Iris pigment epithelial cell (primary cell): ENCODE measurements at regions not wholly inside any gene's neighbourhood (a gene's known extent, or its start where the extent isn't known, plus 50 kb on each side); places are given as distances from the start of the nearest gene placed in this dataset.
A peak's percentile ranks its signal among the peaks of the same experiment; 100 is the strongest.

Source experiments
- DNase-seq: peaks from one replicate; pipeline ENCODE4 v3.0.0-alpha.2; 2011; ENCODE audit warnings: low read depth

DNA sequence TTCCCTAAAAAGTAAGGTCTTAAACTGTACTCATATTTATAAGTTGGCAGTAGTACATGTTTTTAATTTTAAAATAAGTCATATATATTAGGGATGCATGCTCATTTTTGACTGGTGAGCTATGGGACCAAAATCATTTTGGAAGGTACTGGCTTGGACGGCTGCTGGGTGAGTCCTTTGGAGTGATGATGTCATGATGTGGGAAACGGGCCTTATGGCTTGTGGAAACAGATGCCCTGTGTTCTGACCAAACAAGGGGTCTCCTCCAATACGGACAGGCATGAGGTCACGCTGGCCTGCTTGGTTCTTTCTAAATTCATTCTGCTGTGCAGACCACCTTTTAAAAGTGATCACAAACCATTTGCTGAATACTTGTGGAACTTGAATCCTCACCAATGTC lies 109.2 kb upstream of the MGAT5 start:
- no peak for DNase-seq

DNA sequence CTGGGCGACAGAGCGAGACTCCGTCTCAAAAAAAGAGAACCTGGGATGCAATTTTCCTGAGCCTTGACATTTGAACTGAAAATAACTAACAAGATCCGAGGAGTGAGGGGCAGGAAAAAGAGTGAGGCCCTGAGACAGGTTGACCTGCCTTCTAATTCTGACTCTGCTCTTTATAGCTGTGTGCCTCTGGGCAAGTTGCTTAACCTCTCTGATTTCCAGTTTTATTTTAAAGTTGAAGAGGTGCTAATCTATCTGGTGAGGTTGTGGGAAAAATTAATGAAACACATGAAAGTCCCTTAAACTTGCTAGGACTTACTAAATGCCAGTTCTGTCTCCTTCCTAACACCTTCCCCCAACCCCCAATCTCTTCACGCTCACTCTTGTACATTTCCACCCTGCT lies 108.4 kb upstream of the MGAT5 start:
- no peak for DNase-seq

DNA sequence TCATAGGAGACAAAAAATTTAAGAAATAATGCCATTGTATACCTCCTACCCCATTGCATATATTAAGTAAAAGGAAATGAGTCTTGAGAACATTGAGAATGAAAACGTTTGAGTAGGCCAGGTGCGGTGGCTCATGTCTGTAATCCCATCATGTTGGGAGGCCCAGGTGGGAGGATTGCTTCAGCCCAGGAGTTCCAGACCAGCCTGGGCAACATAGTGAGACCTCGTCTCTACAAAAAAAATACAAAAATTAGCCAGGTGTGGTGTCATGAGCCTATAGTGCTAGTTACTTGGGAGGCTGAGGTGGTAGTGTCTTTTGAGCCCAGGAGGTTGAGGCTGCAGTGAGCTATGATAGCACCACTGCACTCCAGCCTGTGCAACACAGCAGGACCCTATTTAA lies 107.7 kb upstream of the MGAT5 start:
- no peak for DNase-seq

DNA sequence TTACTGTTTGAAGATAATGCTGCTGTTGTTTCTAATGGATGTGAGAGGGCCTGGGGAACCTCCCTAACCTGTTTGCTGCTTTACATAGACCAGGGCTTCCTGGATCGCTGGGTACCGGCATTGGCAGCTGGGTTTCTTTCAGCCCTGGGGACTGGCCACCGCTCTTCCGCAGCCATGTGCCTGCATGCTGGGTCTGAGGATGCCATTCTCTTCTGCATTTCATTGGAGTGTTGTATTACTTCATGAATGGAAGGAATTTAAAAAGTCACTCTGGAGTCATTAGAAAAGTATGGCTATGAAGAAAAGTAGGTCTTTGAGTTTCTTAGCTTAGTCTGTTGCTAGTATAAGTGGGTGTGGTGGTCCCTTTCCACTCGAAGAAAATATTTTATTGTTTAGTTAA lies 107.3 kb upstream of the MGAT5 start:
- DNase-seq: peak; percentile 68

DNA sequence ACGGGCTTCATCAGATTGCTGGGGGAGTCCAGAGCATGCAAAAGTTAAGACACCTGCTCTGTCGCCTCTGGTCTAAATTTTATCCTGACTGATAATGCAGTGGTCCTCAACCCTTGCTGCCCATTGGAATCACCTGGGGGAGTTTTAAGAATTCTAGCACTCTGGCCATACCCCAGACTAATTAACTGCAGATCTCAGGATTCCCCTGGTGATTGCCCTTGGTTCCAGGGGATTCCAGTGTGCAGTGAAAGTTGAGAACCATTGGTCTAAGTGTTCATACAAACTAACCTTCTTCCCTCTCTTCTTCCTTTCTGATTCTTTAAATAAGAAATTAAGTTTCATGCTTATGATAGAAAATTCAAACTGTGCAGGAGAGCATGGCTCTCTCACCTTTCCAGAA lies 105.7 kb upstream of the MGAT5 start:
- DNase-seq: no peak

DNA sequence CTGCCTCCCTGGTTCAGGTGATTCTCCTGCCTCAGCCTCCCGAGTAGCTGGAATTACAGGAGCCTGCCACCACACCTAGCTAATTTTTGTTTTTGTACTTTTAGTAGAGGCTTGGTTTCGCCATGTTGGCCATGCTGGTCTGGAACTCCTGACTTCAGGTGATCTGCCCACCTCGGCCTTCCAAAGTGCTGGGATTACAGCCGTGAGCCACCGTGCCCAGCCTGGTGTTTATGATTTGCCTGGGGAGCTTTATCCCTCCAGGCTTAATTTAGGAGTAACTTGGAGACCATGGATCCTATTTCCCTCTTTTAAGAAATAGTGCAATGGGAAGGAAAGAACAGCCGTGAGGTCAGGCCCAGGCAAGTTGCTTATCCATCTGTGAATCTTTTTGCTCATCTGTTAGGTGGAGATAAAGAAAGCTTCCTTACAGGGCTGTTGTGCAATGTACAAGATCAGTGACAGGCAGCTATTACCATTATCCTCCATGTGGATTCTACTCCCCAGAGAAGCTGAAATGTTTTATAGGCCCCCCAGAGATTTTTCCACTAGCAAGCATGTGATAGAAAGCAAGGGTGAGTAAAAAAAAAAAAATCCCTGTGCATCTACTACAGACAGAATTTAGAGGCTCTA lies 104.9 kb upstream of the MGAT5 start:
- peak; percentile 62 for DNase-seq

DNA sequence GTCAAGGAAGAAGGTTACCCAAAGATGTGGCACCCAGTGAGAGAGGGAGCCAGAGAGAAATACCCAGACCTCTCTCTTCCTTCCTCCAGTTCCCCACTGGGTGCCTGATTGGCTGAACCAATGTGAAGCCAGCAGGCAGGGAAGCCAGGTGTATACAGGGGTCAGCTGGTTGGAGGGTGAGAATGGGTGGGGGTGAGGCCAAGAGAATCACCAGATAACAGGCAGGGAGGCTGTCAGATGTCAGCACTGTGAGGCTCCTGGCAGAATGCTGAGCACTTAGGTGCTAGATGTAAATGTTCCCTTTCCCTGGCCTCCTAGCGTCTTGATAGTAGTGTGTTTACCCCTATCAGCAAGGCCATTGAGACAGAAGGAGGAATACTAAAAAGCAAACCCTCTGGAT lies 104.0 kb upstream of the MGAT5 start:
- no peak for DNase-seq

DNA sequence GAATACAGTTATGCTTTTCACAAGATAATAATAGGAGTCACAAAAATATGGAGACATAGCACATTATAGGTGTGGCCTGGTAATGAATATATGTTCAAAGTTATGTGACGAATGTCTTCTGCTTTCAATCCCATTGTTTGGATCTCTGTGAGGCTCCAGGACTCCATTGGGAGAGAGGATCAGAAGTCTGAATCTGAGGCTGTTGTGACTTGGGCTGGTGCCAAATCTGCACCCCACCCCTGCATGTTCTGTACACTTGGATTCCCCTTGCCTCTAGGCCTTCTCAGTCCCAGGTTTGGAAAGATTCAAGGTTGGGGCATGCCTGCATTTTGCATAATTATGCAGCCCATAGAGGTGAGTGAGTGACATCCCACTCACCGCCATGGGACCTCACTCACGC lies 103.1 kb upstream of the MGAT5 start:
- no peak for DNase-seq

DNA sequence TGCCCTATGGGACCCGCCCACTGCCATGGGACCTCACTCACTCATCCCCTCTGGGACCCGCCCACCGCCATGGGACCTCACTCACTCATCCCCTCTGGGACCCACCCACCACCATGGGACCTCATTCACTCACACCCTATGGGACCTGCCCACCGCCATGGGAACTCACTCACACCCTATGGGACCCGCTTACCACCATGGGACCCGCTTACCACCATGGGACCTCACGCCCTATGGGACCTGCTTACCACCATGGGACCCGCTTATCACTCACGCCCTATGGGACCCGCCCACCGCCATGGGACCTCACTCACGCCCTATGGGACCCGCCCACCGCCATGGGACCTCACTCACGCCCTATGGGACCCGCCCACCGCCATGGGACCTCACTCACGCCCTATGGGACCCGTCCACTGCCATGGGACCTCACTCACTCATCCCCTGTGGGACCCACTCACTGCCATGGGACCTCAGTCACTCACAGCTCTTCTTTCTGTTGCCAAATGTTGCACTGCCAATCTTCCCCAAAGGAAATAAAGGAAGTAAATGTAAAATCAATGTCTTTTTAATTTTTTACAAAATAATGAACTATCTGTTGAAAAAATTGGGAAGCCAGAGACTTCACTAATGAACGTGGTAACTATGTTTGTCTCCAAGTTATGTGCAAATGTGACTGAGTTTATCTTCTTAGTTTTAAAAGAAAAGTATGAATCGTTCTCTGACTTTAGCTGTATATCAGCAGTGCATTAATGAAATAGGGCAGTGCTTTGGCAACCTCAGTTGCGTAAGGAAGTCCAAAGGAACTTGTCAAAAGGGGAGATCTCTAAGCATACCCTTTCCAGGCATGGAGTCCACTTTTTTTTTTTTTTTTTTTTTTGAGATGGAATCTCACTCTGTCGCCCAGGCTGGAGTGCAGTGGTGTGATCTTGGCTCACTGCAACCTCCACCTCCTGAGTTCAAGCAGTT lies 101.5 kb upstream of the MGAT5 start:
- DNase-seq: no peak

DNA sequence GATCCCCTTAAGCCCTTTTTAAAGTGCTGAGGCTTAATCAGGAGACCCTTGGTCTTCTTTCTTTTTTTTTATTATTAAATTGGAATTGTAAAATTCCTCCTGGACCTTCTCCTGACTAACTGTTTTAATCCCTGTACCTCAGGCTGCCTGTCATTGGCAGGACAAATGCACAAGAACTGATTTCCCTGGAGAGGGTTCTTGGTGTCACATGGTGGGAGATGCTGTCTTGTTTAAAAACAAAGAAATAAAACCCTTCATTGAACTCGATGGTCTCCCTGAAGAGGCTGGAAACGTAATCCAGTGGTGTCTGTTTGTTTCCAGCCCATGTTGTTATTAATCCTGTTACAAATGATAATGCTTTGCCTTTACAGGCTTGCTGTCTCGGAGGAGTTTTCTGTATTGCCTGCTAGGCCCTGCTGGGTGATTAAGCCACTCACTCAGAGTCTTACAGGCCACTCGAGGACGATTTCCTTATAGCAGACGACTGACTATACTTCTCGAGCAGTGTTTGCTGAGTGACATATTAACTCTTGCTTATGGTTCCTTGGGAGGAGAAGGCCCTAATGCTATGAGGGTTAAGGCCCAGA lies 100.5 kb upstream of the MGAT5 start:
- no peak for DNase-seq

DNA sequence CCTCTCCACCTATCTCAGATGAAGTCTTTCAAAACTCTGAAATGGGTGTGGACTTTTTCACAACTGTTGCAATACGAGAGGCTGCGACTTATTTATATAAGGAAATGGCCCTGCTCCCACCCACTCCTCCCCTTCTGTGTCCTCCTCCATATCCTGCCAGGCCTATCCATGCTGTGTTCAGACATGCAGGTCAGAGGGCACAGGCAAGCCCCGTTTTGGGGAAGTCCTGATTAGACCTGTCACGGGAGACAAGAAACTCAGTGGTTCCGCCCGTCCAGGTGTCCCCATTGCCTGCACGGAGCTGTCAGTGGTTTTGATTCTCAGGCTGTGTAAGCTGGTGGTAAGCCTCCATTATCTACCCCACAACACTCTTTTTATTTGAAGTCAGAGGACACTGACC lies 99.6 kb upstream of the MGAT5 start:
- DNase-seq: no peak

DNA sequence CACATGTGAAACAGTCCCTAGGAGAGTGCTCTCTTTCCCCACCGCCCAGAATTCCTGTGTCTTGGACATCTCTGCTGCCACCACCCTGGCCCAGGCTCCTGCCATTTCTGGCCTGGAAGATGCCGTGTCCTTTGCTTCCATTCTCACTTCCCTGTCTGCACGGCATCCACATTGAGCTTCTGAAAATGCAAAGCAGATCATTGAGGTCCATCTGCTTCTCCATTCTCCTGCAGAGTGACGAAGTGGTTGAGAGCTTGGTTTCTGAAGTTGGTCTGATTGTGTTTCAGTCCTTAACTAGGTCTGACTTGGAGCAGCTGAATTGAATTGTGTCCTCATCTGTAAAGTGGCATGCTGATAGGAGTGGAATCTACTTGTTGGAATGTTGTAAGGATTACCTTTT lies 98.7 kb upstream of the MGAT5 start:
- DNase-seq: no peak

DNA sequence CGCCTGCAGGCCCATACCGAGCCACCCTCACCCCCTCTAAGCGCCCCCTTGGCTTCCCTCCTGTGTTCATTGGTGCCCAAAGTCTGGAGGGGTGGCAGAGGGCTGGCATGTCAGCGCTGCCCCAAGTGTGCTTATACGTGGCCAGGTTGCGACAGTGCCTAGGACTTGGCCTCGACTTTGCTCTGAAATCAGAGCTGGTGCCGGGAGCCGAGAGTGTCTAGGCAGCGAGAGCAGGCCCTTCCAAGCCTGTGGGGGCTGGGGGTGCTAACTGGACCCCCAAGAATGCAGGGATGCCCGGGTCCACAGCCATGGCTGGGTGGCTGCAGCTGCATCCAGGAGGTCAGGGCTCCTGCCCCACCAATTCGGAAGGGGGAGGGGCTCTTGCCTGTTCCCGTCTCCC lies 95.6 kb upstream of the MGAT5 start:
- no peak for DNase-seq

DNA sequence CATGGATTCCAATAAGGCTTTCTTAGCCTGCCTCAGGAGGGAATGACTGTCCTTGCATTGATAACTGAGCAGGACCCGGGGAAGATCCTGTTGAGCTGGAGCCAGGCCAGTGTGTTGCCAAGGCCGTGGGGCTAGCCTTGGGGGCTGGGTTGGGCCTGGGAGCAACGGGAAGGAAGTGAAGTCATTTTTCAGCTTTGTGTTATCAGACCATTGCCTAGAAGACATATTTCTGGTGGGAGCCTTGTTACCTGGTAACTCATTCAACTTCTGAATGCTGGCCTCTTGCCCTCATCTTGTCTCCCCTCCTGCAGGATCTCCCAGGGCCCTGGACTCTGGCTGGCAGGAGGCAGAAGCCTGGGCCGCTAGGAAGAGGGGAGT lies 92.7 kb upstream of the MGAT5 start:
- DNase-seq: peak; percentile 36

DNA sequence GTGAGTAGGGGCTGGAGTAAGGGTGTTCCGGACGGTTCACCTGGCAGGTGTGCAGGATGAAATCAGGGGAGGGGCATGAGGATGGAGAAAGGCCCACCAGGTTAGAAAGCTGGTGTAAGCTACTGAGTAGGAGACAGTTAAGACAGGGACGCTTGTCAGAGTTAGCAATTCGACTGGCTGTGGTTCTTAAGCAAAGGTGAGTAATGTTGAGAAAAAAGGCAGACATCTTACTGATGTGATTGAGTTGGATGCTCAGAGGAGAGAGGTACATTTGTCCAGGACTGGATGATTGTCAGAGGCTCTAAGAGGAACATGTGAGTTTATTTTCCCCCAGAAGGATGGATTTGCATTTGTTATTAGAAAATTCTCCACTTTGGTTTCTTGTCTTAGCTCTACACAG lies 90.5 kb upstream of the MGAT5 start:
- DNase-seq: no peak

DNA sequence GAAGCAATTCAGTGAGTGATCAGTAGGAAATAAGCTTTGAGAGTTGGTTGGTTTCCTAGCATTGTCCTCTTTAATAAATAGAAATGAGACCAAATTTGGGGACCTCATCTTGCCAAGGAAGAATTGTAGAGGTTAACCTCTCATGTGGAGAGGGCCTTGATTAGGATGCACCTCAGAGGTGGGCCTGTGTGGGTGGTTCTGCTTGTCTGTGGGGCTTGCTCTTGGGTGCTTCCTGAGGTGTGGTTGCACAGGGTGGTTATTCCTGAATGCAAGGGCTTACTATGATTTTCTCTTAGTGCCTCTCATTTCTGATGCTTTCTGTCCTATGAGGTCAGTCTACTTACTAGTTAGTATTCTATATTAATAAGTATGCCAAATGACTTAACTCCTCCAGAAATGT lies 89.6 kb upstream of the MGAT5 start:
- DNase-seq: no peak

DNA sequence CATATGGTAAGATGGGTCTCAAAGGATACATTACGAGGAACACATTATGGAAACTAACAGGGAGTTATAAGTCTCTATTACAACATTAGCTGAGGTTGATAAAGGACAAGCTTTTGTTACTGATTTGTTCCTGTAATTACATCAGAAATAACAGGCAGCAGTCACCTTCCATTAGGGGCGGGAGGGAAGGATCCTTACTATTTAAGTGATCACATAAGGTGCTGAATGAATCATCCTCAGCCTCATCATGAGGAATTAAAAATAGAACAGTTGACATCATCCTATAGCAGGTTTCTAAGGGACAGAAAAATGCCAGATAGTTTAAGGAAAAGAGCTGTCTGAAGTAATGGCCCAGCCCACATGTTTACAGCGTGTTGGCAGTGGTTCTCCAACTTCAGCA lies 86.9 kb upstream of the MGAT5 start:
- DNase-seq: peak; percentile 39

DNA sequence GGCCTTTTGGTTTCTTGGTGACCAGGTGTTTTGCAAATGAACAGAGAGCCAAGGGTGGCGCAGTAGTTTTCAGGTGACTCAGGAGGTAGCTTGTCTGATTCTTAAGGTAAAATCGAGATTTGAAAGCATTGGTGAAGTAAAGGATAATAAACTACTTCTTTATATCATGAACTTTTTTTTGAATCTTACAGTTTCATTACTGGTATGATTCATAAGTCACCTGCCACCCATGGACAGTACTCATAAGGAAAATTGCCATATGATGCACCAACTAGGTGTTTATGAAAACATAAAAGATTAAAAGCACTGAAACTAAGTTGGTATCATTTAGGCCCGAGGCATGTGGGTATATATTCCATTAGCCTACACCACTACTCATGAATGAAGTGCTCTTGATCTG lies 84.1 kb upstream of the MGAT5 start:
- DNase-seq: no peak

DNA sequence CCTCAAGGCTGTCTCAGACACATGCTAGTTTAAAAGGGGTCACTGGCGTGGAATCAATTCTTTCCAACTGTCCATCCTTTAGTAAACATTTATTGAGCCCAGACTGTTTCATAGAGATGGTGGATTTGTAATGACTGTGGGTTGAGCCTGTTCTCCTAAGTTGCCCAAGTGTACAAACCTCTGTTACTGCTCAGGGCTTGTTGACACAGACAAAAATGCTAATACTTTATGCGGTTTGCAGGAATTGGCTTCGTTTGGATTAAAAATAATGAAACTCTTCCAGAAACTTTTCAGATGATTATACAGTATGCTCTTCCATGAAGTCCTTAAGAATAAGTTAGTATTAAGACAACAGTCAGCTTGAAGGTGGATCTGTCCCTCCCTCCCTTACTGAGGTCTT lies 83.6 kb upstream of the MGAT5 start:
- peak; percentile 66 for DNase-seq

DNA sequence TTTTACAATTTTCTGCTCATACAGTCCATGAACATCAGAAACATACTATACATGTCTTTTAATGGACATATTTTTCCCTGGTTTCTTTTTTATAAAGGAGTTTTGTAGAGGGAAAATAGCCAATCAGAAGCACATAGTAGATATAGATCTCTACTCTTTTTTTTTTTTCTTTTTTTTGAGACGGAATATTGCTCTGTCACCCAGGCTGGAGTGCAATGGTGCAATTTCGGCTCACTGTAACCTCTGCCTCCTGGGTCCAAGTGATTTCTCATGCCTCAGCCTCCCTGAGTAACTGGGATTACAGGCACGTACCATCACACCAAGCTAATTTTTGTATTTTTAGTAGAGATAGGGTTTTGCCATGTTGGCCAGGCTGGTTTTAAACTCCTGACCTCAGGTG lies 83.2 kb upstream of the MGAT5 start:
- no peak for DNase-seq

DNA sequence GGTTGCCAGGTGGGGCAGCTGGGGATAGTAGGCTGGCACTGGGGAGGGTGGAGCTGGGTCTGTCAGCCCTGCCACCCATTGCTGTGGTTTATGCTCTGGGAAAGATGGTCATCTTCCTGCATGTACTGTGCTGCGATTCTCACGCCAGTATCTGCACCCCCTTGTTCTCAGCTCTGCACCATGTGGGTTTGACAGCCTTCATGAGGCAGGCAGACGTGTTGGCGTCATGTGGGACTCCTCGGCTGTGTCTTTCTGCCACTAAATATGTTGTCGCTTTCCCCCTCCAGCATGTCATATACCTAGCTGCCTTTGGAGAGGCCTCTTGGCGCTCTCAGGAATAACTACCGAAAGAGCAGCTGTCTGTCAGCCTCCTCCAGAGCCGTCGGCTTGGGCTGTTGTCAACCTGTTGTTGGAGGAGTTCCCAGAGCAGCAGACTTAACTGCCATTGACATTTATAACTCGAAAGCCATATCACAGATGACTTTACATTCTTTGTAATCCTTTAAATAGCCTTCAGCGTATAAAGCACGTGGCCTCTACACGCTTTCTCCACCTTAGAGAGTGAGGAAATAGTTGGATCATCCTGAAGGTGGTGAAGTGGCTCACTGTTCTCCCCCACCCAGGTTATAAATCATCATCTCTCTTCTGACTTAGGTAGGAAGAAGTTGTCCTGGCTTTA lies 80.4 kb upstream of the MGAT5 start:
- no peak for DNase-seq

DNA sequence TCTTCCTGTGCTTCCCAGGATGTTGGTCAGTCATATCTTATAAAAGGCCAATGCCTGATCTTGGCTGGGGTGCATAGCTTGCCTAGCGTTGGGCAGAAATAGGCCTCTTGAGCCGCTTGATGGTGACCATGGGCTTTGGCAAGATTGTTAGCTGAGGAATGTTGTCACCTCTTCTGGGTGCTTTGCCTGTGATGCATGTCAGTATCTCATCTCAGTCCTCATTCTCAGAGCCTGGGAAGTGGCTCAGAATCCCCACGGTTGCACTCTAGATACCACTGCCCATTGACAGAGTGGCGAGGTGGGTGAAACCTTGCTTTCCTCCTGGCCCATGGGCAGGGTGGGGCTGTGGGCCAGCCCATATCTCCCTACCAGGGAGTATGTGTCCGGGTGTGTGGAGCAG lies 79.2 kb upstream of the MGAT5 start:
- DNase-seq: no peak

DNA sequence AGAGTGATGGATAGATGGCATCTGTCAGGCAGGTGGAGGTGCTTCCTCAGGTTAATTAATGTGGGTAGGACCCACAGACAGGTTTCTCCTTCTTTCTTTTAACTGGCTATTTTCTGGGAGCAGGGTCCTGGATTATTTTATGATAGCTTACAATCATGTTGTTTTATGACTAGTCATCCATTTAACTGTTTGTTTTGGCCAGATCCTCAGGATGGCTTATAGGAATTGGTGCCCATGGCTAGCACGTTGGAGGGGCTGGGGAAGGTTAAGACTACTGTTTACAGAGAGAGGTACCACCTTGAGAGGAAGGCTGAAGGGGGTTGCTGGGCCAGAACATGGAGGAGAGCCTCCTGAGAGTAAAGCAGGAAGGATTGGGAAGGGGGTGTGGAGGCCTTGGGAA lies 78.0 kb upstream of the MGAT5 start:
- no peak for DNase-seq
